CD4-positive, alpha-beta memory T cell (primary cell): ENCODE measurements at regions not wholly inside any gene's neighbourhood (a gene's known extent, or its start where the extent isn't known, plus 50 kb on each side); places are given as distances from the start of the nearest gene placed in this dataset.
"Not testable (repeated sequence)": the region's sequence is repeated elsewhere in the genome, so short reads cannot be mapped to it uniquely, and the experiment has no call there.

Source experiments
- CTCF ChIA-PET: fragments of 350-600 bp; sonication (Branson Sonifier 250); formaldehyde crosslinking; loops from one replicate; lab custom pipeline; 2021; ENCODE audit warnings: inconsistent platforms; ENCODE audit not compliant: partially characterized antibody; lab: Charles Lee
- POLR2A ChIA-PET: fragments of 350-600 bp; sonication (Branson Sonifier 250); formaldehyde crosslinking; loops from one replicate; lab custom pipeline; 2021; ENCODE audit not compliant: partially characterized antibody; lab: Charles Lee
- DNase-seq, 5 donors: peaks; one replicate each; pipeline versions ENCODE4 v3.0.0 to v3.0.0-alpha.2; 2020 to 2022; ENCODE audit warnings: mixed read lengths in 1 of 5
- H3K27ac ChIP-seq: one replicate; pipeline ENCODE4 v1.7.0; 2013; ENCODE audit warnings: low read depth, low read length
- H3K27me3 ChIP-seq: 2 replicates; pipeline ENCODE4 v1.7.0; 2013; ENCODE audit warnings: mild to moderate bottlenecking, low read length, moderate library complexity; ENCODE audit not compliant: insufficient read depth
- H3K36me3 ChIP-seq: 2 replicates; pipeline ENCODE4 v1.7.0; 2013; ENCODE audit warnings: mild to moderate bottlenecking, low read length, moderate library complexity; ENCODE audit not compliant: insufficient read depth
- H3K4me1 ChIP-seq: 2 replicates; pipeline ENCODE4 v1.7.0; 2013; ENCODE audit warnings: mild to moderate bottlenecking, low read length, moderate library complexity; ENCODE audit not compliant: insufficient read depth
- H3K4me3 ChIP-seq, 2 donors: one replicate each; pipeline ENCODE4 v1.7.0; 2013; ENCODE audit warnings: low read length in 2 of 2, mild to moderate bottlenecking in 1 of 2
- H3K9me3 ChIP-seq, 2 donors: one replicate each; pipeline ENCODE4 v1.7.0; 2013; ENCODE audit warnings: low read length in 2 of 2, control low read depth in 1 of 2; ENCODE audit not compliant: control insufficient read depth in 1 of 2
- H3K27ac Mint-ChIP-seq, 7 donors: one replicate each; pipeline ENCODE4 v1.8.0; 2020 to 2021; ENCODE audit warnings: mixed read lengths in 7 of 7, mild to moderate bottlenecking in 6 of 7, inconsistent platforms in 3 of 7, moderate library complexity in 3 of 7
- H3K27me3 Mint-ChIP-seq, 2 donors: one replicate each; pipeline ENCODE4 v1.8.0; 2020 to 2021; ENCODE audit warnings: mixed read lengths in 2 of 2
- H3K36me3 Mint-ChIP-seq, 2 donors: one replicate each; pipeline ENCODE4 v1.8.0; 2020 to 2021; ENCODE audit warnings: mixed read lengths in 2 of 2, inconsistent platforms in 1 of 2, mild to moderate bottlenecking in 1 of 2
- H3K4me1 Mint-ChIP-seq, 4 donors: one replicate each; pipeline ENCODE4 v1.8.0; 2020 to 2021; ENCODE audit warnings: mixed read lengths in 4 of 4, mild to moderate bottlenecking in 1 of 4
- H3K4me3 Mint-ChIP-seq, 8 donors: one replicate each; pipeline ENCODE4 v1.8.0; 2020 to 2021; ENCODE audit warnings: mixed read lengths in 8 of 8, mild to moderate bottlenecking in 7 of 8, moderate library complexity in 6 of 8, inconsistent platforms in 3 of 8
- H3K9me3 Mint-ChIP-seq, 8 donors: one replicate each; pipeline ENCODE4 v1.8.0; 2020 to 2021; ENCODE audit warnings: mixed read lengths in 8 of 8, mild to moderate bottlenecking in 5 of 8, inconsistent platforms in 3 of 8, moderate library complexity in 1 of 8
- intact Hi-C: fragments of 100-400 bp; cut with micrococcal nuclease; formaldehyde crosslinking; loops from one replicate; pipeline ENCODE4 v1.15.1; 2023

DNA sequence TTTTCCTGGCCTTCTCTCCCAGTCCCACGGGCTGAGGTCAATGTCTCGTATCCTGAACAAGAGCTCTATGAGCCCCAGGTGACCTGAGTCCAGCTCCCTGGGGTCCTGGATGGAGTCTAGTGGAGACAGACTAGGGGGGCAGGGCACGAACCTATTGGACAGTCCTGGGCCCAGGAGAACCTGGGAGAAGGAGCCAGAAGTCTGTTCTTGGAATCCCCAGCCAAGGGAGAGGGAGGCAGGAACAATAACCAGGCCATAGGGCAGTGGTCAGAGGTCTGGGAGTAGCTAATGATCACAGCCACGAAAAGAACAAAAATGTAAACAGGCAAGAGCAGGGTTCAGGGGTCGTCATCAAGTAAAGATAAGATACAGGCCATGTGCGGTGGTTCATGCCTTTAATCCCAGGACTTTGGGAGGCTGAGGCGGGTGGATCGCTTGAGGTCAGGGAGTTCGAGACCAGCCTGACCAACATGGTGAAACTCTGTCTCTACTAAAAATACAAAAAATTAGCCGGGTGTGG lies 60.8 kb downstream of the COPRS start:
- POLR2A ChIA-PET = no interaction called here
- no peak overlapping the region for H3K4me3 Mint-ChIP-seq
- Histone ChIP-seq H3K36me3 (no peaks in the 10 kb centered on the region), H3K4me1 (no peaks in the 10 kb centered on the region), H3K27me3 (no peaks in the 10 kb centered on the region), H3K27ac (no peak overlapping the region), H3K9me3 (no peaks in the 10 kb centered on the region), H3K4me3 (no peak overlapping the region)
- no peaks in the 10 kb centered on the region for H3K36me3 Mint-ChIP-seq
- peaks cover 0 to 3% (median 0%) of the 10 kb centered on the region in 8 donors for H3K9me3 Mint-ChIP-seq
- H3K4me1 Mint-ChIP-seq = no peaks in the 10 kb centered on the region
- CTCF ChIA-PET = no interaction called here
- DNase-seq = no peak
- H3K27me3 Mint-ChIP-seq = peaks cover 0 to 5% of the 10 kb centered on the region in 2 donors
- intact Hi-C loops = no loop called here
- no peak overlapping the region for H3K27ac Mint-ChIP-seq

DNA sequence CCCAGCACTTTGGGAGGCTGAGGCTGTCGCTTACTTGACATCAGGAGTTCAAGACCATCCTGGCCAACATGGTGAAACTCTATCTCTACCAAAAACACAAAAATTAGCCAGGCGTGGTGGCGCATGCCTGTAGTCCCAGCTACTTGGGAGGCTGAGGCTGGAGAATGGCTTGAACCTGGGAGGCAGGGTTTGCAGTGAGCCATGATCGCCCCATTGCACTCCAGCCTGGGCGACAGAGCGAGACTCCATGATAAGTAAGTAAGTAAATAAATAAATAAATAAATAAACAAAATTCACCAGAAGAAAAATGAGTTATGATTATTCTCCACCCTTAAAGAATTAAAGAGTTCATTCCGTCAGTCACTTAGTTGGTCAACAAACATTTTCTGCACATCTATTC lies 63.1 kb downstream of the COPRS start:
- H3K27me3 ChIP-seq, H3K27ac ChIP-seq, H3K4me1 ChIP-seq, H3K9me3 Mint-ChIP-seq, H3K27ac Mint-ChIP-seq, intact Hi-C loops, H3K36me3 ChIP-seq, POLR2A ChIA-PET, DNase-seq, H3K4me1 Mint-ChIP-seq, H3K4me3 Mint-ChIP-seq, CTCF ChIA-PET, H3K4me3 ChIP-seq, H3K9me3 ChIP-seq, H3K36me3 Mint-ChIP-seq, H3K27me3 Mint-ChIP-seq: not testable (repeated sequence)

DNA sequence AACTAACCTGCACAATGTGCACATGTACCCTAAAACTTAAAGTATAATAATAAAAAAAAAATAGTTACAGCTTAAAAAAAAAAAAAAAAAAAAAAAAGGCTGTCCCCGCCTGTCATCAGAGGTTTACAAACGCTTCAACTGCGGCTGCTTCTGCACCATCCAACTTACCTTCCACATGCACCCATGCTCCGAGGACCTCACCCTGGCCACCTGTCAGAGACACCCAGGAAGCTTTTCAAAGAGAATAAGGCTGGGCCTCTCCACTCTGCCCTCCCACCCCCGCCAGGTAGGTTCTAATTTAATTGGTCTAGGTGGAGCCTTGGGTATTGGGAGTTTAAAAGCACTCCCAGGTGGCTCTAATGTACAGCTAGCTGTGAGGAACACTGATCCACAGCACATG lies 64.9 kb downstream of the COPRS start:
- Histone ChIP-seq H3K9me3 (no peaks in the 10 kb centered on the region), H3K27ac (no peak overlapping the region), H3K36me3 (no peaks in the 10 kb centered on the region), H3K4me1 (no peaks in the 10 kb centered on the region), H3K27me3 (no peaks in the 10 kb centered on the region), H3K4me3 (no peak overlapping the region)
- POLR2A ChIA-PET = no interaction called here
- H3K4me3 Mint-ChIP-seq = no peak overlapping the region
- H3K27ac Mint-ChIP-seq = no peak overlapping the region
- no peak for DNase-seq
- intact Hi-C loops = no loop called here
- no peaks in the 10 kb centered on the region for H3K4me1 Mint-ChIP-seq
- H3K36me3 Mint-ChIP-seq = no peaks in the 10 kb centered on the region
- CTCF ChIA-PET = no interaction called here
- H3K9me3 Mint-ChIP-seq = peaks cover 0 to 2% (median 0%) of the 10 kb centered on the region in 8 donors
- peaks cover 3 to 10% of the 10 kb centered on the region in 2 donors for H3K27me3 Mint-ChIP-seq

DNA sequence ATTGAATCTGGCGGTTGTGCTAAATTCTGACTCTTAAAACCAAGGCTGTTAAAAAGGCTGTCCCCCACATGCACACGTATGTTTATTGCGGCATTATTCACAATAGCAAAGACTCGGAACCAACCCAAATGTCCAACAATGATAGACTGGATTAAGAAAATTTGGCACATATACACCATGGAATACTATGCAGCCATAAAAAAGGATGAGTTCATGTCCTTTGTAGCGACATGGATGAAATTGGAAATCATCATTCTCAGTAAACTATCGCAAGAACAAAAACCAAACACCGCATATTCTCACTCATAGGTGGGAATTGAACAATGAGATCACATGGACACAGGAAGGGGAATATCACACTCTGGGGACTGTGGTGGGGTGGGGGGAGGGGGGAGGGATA lies 65.4 kb downstream of the COPRS start:
- H3K4me1 ChIP-seq, H3K36me3 Mint-ChIP-seq, H3K4me1 Mint-ChIP-seq, H3K27ac Mint-ChIP-seq, POLR2A ChIA-PET, DNase-seq, H3K4me3 Mint-ChIP-seq, H3K4me3 ChIP-seq, H3K27me3 ChIP-seq, H3K36me3 ChIP-seq, intact Hi-C loops, H3K27ac ChIP-seq, H3K9me3 Mint-ChIP-seq, H3K9me3 ChIP-seq, CTCF ChIA-PET: not testable (repeated sequence)
- H3K27me3 Mint-ChIP-seq = peaks cover 3 to 10% of the 10 kb centered on the region in 2 donors

DNA sequence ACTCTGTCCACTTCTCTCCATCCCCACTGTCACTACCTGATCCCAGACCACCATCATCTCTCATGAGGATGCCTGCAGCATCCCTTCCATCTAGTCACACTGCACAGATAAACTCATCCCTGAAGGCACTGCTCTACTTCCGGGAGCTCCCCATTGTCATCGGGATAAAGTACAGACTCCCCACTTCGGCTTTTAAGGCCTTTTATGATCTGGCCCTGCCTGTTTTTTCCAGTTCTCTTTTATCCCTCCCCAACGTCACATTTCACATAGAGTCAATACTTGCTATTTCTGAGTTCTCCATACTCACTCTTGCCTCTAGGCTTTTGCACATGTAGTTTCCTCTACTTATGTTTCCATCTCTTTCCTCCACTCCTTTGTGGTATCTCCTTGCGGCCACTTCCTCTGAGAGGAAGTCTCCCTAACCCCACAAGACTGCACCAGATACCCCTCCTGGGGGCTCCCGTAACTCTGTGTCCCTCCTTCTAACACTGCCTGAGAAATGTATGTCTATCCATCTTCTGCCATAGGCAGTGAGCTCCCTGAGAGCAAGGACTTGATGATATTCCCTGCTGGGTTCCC lies 66.9 kb downstream of the COPRS start:
- H3K4me3 ChIP-seq = no peak overlapping the region
- CTCF ChIA-PET = no interaction called here
- POLR2A ChIA-PET = no interaction called here
- Mint-ChIP-seq H3K4me1 (no peaks in the 10 kb centered on the region), H3K4me3 (no peak overlapping the region), H3K9me3 (peaks cover 0 to 2% (median 0%) of the 10 kb centered on the region in 8 donors), H3K36me3 (no peaks in the 10 kb centered on the region), H3K27ac (no peak overlapping the region), H3K27me3 (peaks cover 3 to 10% of the 10 kb centered on the region in 2 donors)
- intact Hi-C loops = no loop called here
- H3K36me3 ChIP-seq = no peaks in the 10 kb centered on the region
- no peak for DNase-seq
- H3K27ac ChIP-seq = no peak overlapping the region
- H3K9me3 ChIP-seq = no peaks in the 10 kb centered on the region
- no peaks in the 10 kb centered on the region for H3K4me1 ChIP-seq
- H3K27me3 ChIP-seq = no peaks in the 10 kb centered on the region

DNA sequence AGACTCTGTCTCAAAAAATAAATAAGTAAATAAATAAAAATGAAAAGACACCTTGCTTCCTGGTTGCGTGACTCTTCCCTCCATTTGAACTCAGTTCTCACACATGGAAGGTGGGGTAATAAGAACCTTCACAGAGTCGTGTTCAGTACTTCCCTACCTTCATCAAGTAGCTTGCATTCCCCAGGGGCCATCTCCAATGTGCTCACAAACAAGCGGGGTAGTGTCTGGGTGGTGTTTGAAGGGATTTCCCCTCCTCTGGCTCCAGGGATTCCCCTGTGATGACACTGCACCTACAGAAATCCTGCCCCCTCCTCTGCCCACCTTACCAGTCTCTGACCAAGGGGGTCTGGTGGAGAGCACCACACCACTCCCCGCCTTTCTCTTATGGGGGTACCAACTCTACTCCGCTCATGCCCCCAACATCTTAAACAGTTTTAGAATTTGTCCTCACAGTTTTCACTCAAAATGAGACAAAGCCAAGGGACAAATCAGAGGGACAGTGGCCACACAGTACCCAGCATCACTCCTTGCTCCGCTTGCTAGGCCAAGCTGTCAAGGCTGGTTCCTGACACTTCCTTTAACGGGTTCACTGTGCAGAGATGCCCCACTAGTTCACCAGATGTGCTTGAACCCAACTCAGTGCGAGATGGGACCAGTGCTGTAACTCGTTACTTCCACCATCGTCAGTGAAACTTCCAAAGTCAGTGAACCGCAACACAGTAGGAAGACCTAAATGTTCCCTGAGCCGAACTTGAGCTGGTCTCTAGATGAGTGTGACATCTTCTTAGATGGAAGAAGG lies 69.1 kb downstream of the COPRS start:
- H3K4me1 Mint-ChIP-seq = no peaks in the 10 kb centered on the region

DNA sequence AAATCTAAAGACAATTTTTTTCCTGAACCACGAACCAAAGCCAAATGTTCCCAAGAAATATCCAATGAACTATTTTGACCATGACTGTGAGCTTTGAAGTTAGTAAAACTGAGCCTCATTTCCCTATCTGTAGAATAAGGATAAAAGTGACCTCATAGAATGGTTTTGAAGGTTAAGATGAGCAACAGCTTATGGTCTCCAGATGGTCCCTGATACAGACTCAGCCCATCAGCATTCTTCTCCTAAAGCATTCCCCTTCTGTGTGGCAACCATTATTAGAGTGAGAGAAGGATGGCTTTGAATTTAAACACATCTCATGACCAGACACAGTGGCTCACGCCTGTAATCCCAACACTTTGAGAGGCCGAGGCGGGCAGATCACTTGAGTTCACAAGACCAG lies 70.1 kb downstream of the COPRS start:
- no peaks in the 10 kb centered on the region for H3K36me3 Mint-ChIP-seq
- intact Hi-C loops = no loop called here
- ChIA-PET POLR2A (no interaction called here), CTCF (no interaction called here)
- no peaks in the 10 kb centered on the region for H3K4me1 ChIP-seq
- H3K9me3 ChIP-seq = no peaks in the 10 kb centered on the region
- H3K27me3 ChIP-seq = no peaks in the 10 kb centered on the region
- no peak overlapping the region for H3K27ac Mint-ChIP-seq
- peaks cover 0 to 6% (median 0%) of the 10 kb centered on the region in 8 donors for H3K9me3 Mint-ChIP-seq
- H3K27me3 Mint-ChIP-seq = peaks cover 3 to 10% of the 10 kb centered on the region in 2 donors
- no peak overlapping the region for H3K27ac ChIP-seq
- DNase-seq = no peak
- H3K4me3 ChIP-seq = no peak overlapping the region
- no peaks in the 10 kb centered on the region for H3K4me1 Mint-ChIP-seq
- H3K36me3 ChIP-seq = no peaks in the 10 kb centered on the region
- no peak overlapping the region for H3K4me3 Mint-ChIP-seq

More for the DNA sequence above, 69.1 kb downstream of the COPRS start:
- Histone ChIP-seq H3K27me3 (no peaks in the 10 kb centered on the region), H3K36me3 (no peaks in the 10 kb centered on the region), H3K9me3 (no peaks in the 10 kb centered on the region), H3K27ac (no peak overlapping the region), H3K4me3 (no peak overlapping the region), H3K4me1 (no peaks in the 10 kb centered on the region)
- H3K36me3 Mint-ChIP-seq = no peaks in the 10 kb centered on the region
- CTCF ChIA-PET = no interaction called here
- POLR2A ChIA-PET = no interaction called here
- no peak overlapping the region for H3K4me3 Mint-ChIP-seq
- H3K27ac Mint-ChIP-seq = peak overlapping the region in 1 of 7 donors; percentile 15
- DNase-seq = no peak
- H3K9me3 Mint-ChIP-seq = peaks cover 0 to 6% (median 0%) of the 10 kb centered on the region in 8 donors
- peaks cover 3 to 10% of the 10 kb centered on the region in 2 donors for H3K27me3 Mint-ChIP-seq
- intact Hi-C loops = no loop called here
